ENCODE measurements at regions not wholly inside any gene's neighbourhood (a gene's known extent, or its start where the extent isn't known, plus 50 kb on each side); places are given as distances from the start of the nearest gene placed in this dataset.

DNA sequence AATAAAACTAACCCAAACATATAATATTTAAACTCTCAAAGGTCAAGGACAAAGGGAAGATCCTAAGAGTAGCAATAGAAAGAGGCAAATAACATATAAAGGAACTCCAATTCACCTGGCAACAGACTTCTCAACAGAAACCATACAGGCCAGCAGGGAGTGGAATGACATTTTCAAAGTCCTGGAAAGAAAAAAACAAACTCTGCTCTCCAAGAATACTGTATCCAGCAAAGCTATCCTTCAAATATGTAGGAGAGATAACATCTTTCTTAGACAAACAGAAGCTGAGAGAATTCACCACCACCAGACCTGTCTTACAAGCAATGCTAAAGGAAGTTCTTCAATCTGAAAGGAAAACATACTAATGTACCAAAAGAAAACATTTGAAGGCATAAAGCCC lies 51.5 kb upstream of the TMEM158 start:
- DNase-seq (ENCODE audit: low spot score in 2 of 2) = no peak
- Histone ChIP-seq H3K36me3 (no peaks in the 10 kb centered on the region), H3K4me3 (no peak overlapping the region), H3K4me1 (no peaks in the 10 kb centered on the region), H3K9me3 (peaks cover 3% of the 10 kb centered on the region), H3K27me3 (peaks cover 7% of the 10 kb centered on the region), H3K27ac (no peak overlapping the region)
- TF ChIP-seq POLR2A (IDR thresholded peaks at IDR 0.05) (no peak), POLR2AphosphoS5 (IDR thresholded peaks at IDR 0.05) (no peak), EP300 (IDR thresholded peaks at IDR 0.05) (no peak)
- TF ChIP-seq, protein P1, sequence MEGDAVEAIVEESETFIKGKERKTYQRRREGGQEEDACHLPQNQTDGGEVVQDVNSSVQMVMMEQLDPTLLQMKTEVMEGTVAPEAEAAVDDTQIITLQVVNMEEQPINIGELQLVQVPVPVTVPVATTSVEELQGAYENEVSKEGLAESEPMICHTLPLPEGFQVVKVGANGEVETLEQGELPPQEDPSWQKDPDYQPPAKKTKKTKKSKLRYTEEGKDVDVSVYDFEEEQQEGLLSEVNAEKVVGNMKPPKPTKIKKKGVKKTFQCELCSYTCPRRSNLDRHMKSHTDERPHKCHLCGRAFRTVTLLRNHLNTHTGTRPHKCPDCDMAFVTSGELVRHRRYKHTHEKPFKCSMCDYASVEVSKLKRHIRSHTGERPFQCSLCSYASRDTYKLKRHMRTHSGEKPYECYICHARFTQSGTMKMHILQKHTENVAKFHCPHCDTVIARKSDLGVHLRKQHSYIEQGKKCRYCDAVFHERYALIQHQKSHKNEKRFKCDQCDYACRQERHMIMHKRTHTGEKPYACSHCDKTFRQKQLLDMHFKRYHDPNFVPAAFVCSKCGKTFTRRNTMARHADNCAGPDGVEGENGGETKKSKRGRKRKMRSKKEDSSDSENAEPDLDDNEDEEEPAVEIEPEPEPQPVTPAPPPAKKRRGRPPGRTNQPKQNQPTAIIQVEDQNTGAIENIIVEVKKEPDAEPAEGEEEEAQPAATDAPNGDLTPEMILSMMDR (IDR thresholded peaks at IDR 0.05) = no peak

DNA sequence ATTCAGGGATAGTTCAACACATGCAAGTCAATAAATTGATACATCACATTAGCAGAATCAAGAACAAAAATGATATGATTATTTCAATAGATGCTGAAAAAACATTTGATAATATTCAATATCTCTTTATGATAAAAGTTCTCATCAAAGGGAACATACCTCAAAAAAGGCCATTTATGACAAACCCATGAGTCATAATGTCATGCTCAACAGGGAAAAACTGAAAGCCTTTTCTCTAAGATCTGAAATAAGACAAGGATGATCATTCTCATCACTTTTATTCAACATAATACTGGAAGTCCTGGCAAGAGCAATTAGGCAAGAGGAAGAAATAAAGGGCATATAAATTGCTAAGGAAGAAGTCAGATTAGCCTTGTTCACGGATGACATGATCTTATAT lies 54.1 kb upstream of the TMEM158 start:
- WGBS = 82% methylated on average over 1 of the region's 1 CpG
- H3K27me3 ChIP-seq = peaks cover 4% of the 10 kb centered on the region

DNA sequence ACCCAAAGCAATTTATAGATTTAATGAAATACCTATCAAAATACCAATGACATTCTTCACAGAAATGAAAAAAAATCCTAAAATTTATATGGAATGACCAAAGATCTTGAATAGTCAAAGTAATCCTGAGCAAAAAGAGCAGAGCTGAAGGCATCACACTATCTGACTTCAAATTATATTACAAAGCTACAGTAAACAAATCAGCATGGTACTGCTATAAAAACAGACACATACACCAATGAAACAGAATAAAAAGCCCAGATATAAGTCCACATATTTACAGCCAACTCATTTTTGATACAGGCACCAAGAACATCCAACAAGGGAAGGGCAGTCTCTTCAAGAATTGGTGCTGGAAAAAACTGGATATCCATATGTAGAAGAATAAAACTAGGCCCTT lies 54.9 kb upstream of the TMEM158 start:
- no peak for TF ChIP-seq EP300 (IDR thresholded peaks at IDR 0.05)
- TF ChIP-seq, protein P1 (IDR thresholded peaks at IDR 0.05) = no peak
- TF ChIP-seq POLR2A (IDR thresholded peaks at IDR 0.05) = no peak
- no peak for TF ChIP-seq POLR2AphosphoS5 (IDR thresholded peaks at IDR 0.05)
- Histone ChIP-seq H3K36me3 (no peaks in the 10 kb centered on the region), H3K27me3 (peaks cover 6% of the 10 kb centered on the region), H3K4me1 (no peaks in the 10 kb centered on the region), H3K4me3 (no peak overlapping the region), H3K27ac (no peak overlapping the region), H3K9me3 (peaks cover 3% of the 10 kb centered on the region)
- DNase-seq (ENCODE audit: low spot score in 2 of 2) = no peak

More for the DNA sequence above, 54.1 kb upstream of the TMEM158 start:
- H3K4me1 ChIP-seq = no peaks in the 10 kb centered on the region
- no peak for TF ChIP-seq POLR2A (IDR thresholded peaks at IDR 0.05)
- peaks cover 3% of the 10 kb centered on the region for H3K9me3 ChIP-seq
- no peak for DNase-seq (ENCODE audit: low spot score in 2 of 2)
- no peak overlapping the region for H3K4me3 ChIP-seq
- H3K36me3 ChIP-seq = no peaks in the 10 kb centered on the region
- no peak overlapping the region for H3K27ac ChIP-seq

- Histone ChIP-seq H3K4me1 (no peaks in the 10 kb centered on the region), H3K27ac (no peak overlapping the region), H3K27me3 (peaks cover 12% of the 10 kb centered on the region), H3K9me3 (peaks cover 3% of the 10 kb centered on the region), H3K36me3 (no peaks in the 10 kb centered on the region), H3K4me3 (no peak overlapping the region)
- TF ChIP-seq EP300 (IDR thresholded peaks at IDR 0.05) (no peak), POLR2AphosphoS5 (IDR thresholded peaks at IDR 0.05) (no peak), POLR2A (IDR thresholded peaks at IDR 0.05) (no peak)
- TF ChIP-seq, protein P1 (IDR thresholded peaks at IDR 0.05) = no peak
- no peak for DNase-seq (ENCODE audit: low spot score in 2 of 2)
- WGBS = 93% methylated on average over 2 of the region's 2 CpGs
Observed at GRCh38 chr3:45283471-45283870, 57.4 kb upstream of the TMEM158 start.

- TF ChIP-seq POLR2A (IDR thresholded peaks at IDR 0.05) = no peak
- TF ChIP-seq, protein P1 (IDR thresholded peaks at IDR 0.05) = no peak
- TF ChIP-seq EP300 (IDR thresholded peaks at IDR 0.05) = no peak
- TF ChIP-seq POLR2AphosphoS5 (IDR thresholded peaks at IDR 0.05) = no peak
- H3K9me3 ChIP-seq = peaks cover 6% of the 10 kb centered on the region
- WGBS = 87% methylated on average over 3 of the region's 3 CpGs
- no peak for DNase-seq (ENCODE audit: low spot score in 2 of 2)
- H3K27ac ChIP-seq = no peak overlapping the region
- H3K4me1 ChIP-seq = no peaks in the 10 kb centered on the region
- no peak overlapping the region for H3K4me3 ChIP-seq
- H3K36me3 ChIP-seq = no peaks in the 10 kb centered on the region
- H3K27me3 ChIP-seq = peaks cover 2% of the 10 kb centered on the region
Observed at GRCh38 chr3:45297331-45297730, 71.2 kb upstream of the TMEM158 start.

DNA sequence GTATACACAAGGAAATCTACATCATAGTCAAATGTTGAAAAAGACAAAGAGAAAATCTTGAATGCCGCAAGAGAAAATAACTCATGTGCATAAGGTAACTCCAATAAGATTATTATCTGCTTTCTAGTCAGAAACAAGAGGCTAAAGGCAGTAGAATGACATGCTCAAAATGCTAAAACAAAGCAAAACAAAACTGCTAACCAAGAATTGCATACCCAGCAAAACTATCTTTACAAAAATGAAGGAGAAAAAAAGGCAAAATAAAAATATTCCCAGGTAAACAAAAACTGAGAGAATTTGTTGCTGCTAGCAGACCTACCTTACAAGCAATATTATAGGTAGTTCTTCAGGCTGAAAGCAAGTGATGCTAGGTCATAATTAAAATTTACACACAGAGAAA lies 76.4 kb upstream of the TMEM158 start:
- no peak for DNase-seq (ENCODE audit: low spot score in 2 of 2)
- no peaks in the 10 kb centered on the region for H3K27me3 ChIP-seq

More for the DNA sequence above, 76.4 kb upstream of the TMEM158 start:
- Histone ChIP-seq H3K4me3 (no peak overlapping the region), H3K9me3 (peaks cover 6% of the 10 kb centered on the region), H3K36me3 (no peaks in the 10 kb centered on the region), H3K4me1 (no peaks in the 10 kb centered on the region), H3K27ac (no peak overlapping the region)
- TF ChIP-seq POLR2AphosphoS5 (IDR thresholded peaks at IDR 0.05) (no peak), EP300 (IDR thresholded peaks at IDR 0.05) (no peak), POLR2A (IDR thresholded peaks at IDR 0.05) (no peak)
- TF ChIP-seq, protein P1 (IDR thresholded peaks at IDR 0.05) = no peak
- 100% methylated on average over 1 of the region's 1 CpG for WGBS

Data from suprapubic skin (tissue), 4 donors.